ENCODE measurements at regions not wholly inside any gene's neighbourhood (a gene's known extent, or its start where the extent isn't known, plus 50 kb on each side); places are given as distances from the start of the nearest gene placed in this dataset.

- no peak for DNase-seq (ENCODE audit: low spot score)
Observed at GRCh38 chr3:115332998-115333397, 185.9 kb upstream of the ZBTB20 start.

- DNase-seq (ENCODE audit: low spot score): no peak
Observed at GRCh38 chr3:115336836-115337235, 189.7 kb upstream of the ZBTB20 start.

- no peak for DNase-seq (ENCODE audit: low spot score)
Observed at GRCh38 chr3:115340586-115340985, 193.5 kb upstream of the ZBTB20 start.

GRCh38 chr3:115341208-115341607 lies 194.1 kb upstream of the ZBTB20 start:
- peak; percentile 6 for DNase-seq (ENCODE audit: low spot score)

GRCh38 chr3:115347737-115348136 lies 200.6 kb upstream of the ZBTB20 start:
- DNase-seq (ENCODE audit: low spot score): no peak

GRCh38 chr3:115348412-115348811 lies 201.3 kb upstream of the ZBTB20 start:
- no peak for DNase-seq (ENCODE audit: low spot score)

GRCh38 chr3:115348951-115349745 lies 202.1 kb upstream of the ZBTB20 start:
- no peak for DNase-seq (ENCODE audit: low spot score)

- no peak for DNase-seq (ENCODE audit: low spot score)
Observed at GRCh38 chr3:115350606-115351005, 203.5 kb upstream of the ZBTB20 start.

- DNase-seq (ENCODE audit: low spot score): no peak
Observed at GRCh38 chr3:115351193-115351592, 204.1 kb upstream of the ZBTB20 start.

GRCh38 chr3:115354010-115354409 lies 206.9 kb upstream of the ZBTB20 start:
- no peak for DNase-seq (ENCODE audit: low spot score)

GRCh38 chr3:115357456-115357855 lies 210.4 kb upstream of the ZBTB20 start:
- no peak for DNase-seq (ENCODE audit: low spot score)

- no peak for DNase-seq (ENCODE audit: low spot score)
Observed at GRCh38 chr3:115359536-115359935, 212.4 kb upstream of the ZBTB20 start.

GRCh38 chr3:115361806-115362205 lies 214.7 kb upstream of the ZBTB20 start:
- no peak for DNase-seq (ENCODE audit: low spot score)

- no peak for DNase-seq (ENCODE audit: low spot score)
Observed at GRCh38 chr3:115363071-115363470, 216.0 kb upstream of the ZBTB20 start.

GRCh38 chr3:115369021-115369420 lies 221.9 kb upstream of the ZBTB20 start:
- no peak for DNase-seq (ENCODE audit: low spot score)

GRCh38 chr3:115375362-115375761 lies 228.3 kb upstream of the ZBTB20 start:
- no peak for DNase-seq (ENCODE audit: low spot score)

GRCh38 chr3:115380883-115381572 lies 233.9 kb upstream of the ZBTB20 start:
- no peak for DNase-seq (ENCODE audit: low spot score)

GRCh38 chr3:115381573-115381912 lies 234.5 kb upstream of the ZBTB20 start:
- no peak for DNase-seq (ENCODE audit: low spot score)

- DNase-seq (ENCODE audit: low spot score): no peak
Observed at GRCh38 chr3:115381931-115382330, 234.8 kb upstream of the ZBTB20 start.

GRCh38 chr3:115384381-115384780 lies 237.3 kb upstream of the ZBTB20 start:
- peak; percentile 16 for DNase-seq (ENCODE audit: low spot score)

- no peak for DNase-seq (ENCODE audit: low spot score)
Observed at GRCh38 chr3:115385774-115386730, 237.3 kb upstream of the GAP43 start.

GRCh38 chr3:115388166-115388565 lies 235.1 kb upstream of the GAP43 start:
- DNase-seq (ENCODE audit: low spot score): peak; percentile 5

- no peak for DNase-seq (ENCODE audit: low spot score)
Observed at GRCh38 chr3:115388811-115389210, 234.5 kb upstream of the GAP43 start.

Data from hepatic stellate cell (primary cell).